ENCODE measurements at regions not wholly inside any gene's neighbourhood (a gene's known extent, or its start where the extent isn't known, plus 50 kb on each side); places are given as distances from the start of the nearest gene placed in this dataset.

DNA sequence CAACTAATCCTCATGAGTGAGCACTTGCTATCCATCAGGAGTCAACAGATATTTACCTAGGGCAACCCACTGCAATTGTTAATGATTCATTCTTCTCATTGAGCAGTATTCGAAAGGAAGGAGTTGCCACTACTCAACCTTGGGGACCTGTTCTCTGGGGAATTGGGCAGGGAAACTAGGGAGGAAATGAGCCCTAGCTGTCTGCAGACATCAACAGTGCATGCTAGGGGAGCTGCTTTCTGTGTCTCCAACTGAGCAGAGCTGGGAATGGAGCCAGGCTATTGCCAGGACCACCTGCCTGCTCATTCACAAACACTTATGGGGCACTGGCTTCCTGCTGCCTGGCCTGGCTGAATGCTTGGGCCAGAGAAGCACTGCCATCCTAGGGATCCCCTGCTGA lies 183.4 kb downstream of the TMEM38B start:
- TF ChIP-seq, protein P1, sequence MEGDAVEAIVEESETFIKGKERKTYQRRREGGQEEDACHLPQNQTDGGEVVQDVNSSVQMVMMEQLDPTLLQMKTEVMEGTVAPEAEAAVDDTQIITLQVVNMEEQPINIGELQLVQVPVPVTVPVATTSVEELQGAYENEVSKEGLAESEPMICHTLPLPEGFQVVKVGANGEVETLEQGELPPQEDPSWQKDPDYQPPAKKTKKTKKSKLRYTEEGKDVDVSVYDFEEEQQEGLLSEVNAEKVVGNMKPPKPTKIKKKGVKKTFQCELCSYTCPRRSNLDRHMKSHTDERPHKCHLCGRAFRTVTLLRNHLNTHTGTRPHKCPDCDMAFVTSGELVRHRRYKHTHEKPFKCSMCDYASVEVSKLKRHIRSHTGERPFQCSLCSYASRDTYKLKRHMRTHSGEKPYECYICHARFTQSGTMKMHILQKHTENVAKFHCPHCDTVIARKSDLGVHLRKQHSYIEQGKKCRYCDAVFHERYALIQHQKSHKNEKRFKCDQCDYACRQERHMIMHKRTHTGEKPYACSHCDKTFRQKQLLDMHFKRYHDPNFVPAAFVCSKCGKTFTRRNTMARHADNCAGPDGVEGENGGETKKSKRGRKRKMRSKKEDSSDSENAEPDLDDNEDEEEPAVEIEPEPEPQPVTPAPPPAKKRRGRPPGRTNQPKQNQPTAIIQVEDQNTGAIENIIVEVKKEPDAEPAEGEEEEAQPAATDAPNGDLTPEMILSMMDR (IDR thresholded peaks at IDR 0.05; ENCODE audit: borderline replicate concordance, extremely low read depth, low read length, poor library complexity, severe bottlenecking), result no peak
- TF ChIP-seq EZH2 (IDR thresholded peaks at IDR 0.05; ENCODE audit: borderline replicate concordance, low read depth, low read length, severe bottlenecking), result no peak

Measured in DND-41 (cell line).